ENCODE measurements at regions not wholly inside any gene's neighbourhood (a gene's known extent, or its start where the extent isn't known, plus 50 kb on each side); places are given as distances from the start of the nearest gene placed in this dataset.

- H3F3A ChIP-seq (ENCODE audit: insufficient read depth) = no peaks in the 10 kb centered on the region
- H3K4me2 ChIP-seq (ENCODE audit: unreplicated experiment) = no peak overlapping the region
- no peak for TF ChIP-seq EZH2 (IDR thresholded peaks at IDR 0.05; ENCODE audit: insufficient read depth, poor library complexity, severe bottlenecking)
- no peak for TF ChIP-seq EZH2phosphoT487 (IDR thresholded peaks at IDR 0.05; ENCODE audit: insufficient read depth, low read depth)
- H3K27ac ChIP-seq = no peak overlapping the region
- H4K20me1 ChIP-seq (ENCODE audit: insufficient read depth) = no peaks in the 10 kb centered on the region
- H3K9ac ChIP-seq = no peak overlapping the region
- no peaks in the 10 kb centered on the region for H3K27me3 ChIP-seq (replicated peaks; ENCODE audit: insufficient read depth)
- no peaks in the 10 kb centered on the region for H3K36me3 ChIP-seq (ENCODE audit: low read depth)
- peak; percentile 19 for DNase-seq
- in situ Hi-C loops (cut with MboI) = no loop called here
- no peak overlapping the region for H3K4me3 ChIP-seq
- no peaks in the 10 kb centered on the region for H3K4me1 ChIP-seq (ENCODE audit: insufficient read depth)
- no peaks in the 10 kb centered on the region for H3K9me2 ChIP-seq (ENCODE audit: insufficient read depth)
- 11 to 17% methylated on average over 4 of the region's 4 CpGs for WGBS, 2 experiments (ENCODE audit: low coverage in 1 of 2, low lambda C conversion rate in 2 of 2, missing lambda C conversion rate in 2 of 2)
- H2AFZ ChIP-seq = no peak overlapping the region
- H3K79me2 ChIP-seq (ENCODE audit: insufficient read depth) = no peaks in the 10 kb centered on the region
- H3K9me3 ChIP-seq (ENCODE audit: low read depth) = no peaks in the 10 kb centered on the region
Observed at GRCh38 chr10:125333209-125333591, 172.8 kb upstream of the CTBP2 start.

- no peaks in the 10 kb centered on the region for H3K9me3 ChIP-seq (ENCODE audit: low read depth)
- H3K9me2 ChIP-seq (ENCODE audit: insufficient read depth) = no peaks in the 10 kb centered on the region
- no peaks in the 10 kb centered on the region for H4K20me1 ChIP-seq (ENCODE audit: insufficient read depth)
- H3K4me1 ChIP-seq (ENCODE audit: insufficient read depth) = no peaks in the 10 kb centered on the region
- no peak overlapping the region for H2AFZ ChIP-seq
- no peak overlapping the region for H3K4me2 ChIP-seq (ENCODE audit: unreplicated experiment)
- DNase-seq = no peak
- no peak overlapping the region for H3K4me3 ChIP-seq
- in situ Hi-C loops (cut with MboI) = no loop called here
- no peaks in the 10 kb centered on the region for H3K36me3 ChIP-seq (ENCODE audit: low read depth)
- no peaks in the 10 kb centered on the region for H3K79me2 ChIP-seq (ENCODE audit: insufficient read depth)
- H3K9ac ChIP-seq = no peak overlapping the region
- TF ChIP-seq EZH2 (IDR thresholded peaks at IDR 0.05; ENCODE audit: insufficient read depth, poor library complexity, severe bottlenecking) (no peak), EZH2phosphoT487 (IDR thresholded peaks at IDR 0.05; ENCODE audit: insufficient read depth, low read depth) (no peak)
- H3F3A ChIP-seq (ENCODE audit: insufficient read depth) = no peaks in the 10 kb centered on the region
- no peaks in the 10 kb centered on the region for H3K27me3 ChIP-seq (replicated peaks; ENCODE audit: insufficient read depth)
- no peak overlapping the region for H3K27ac ChIP-seq
- 30 to 36% methylated on average over 6 of the region's 6 CpGs for WGBS, 2 experiments (ENCODE audit: low coverage in 1 of 2, low lambda C conversion rate in 2 of 2, missing lambda C conversion rate in 2 of 2)
Observed at GRCh38 chr10:125332548-125333208, 172.3 kb upstream of the CTBP2 start.

DNA sequence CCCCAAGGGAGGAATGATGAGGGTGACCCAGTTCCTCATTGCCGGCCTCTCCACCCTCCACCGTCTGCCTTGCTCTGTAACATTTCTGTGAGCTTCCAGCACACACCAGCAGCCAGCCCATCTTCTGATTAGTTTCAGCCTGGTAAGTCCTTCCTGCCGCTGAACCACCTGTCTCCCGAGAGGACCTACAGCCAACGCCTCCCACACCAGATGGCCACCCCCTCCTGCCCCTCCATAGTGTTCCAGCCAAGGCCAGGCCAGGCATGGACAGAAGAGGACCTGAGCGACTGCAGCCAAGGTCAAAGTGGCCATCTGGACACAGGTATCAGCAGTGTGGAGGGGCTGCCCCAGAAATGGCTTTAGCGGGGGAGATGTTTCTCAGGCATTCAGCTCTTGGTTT, 170.7 kb upstream of the CTBP2 start:
- 68 to 71% methylated on average over 7 of the region's 7 CpGs for WGBS, 2 experiments (ENCODE audit: low coverage in 1 of 2, low lambda C conversion rate in 2 of 2, missing lambda C conversion rate in 2 of 2)
- Histone ChIP-seq H2AFZ (no peak overlapping the region), H3K79me2 (ENCODE audit: insufficient read depth) (no peaks in the 10 kb centered on the region), H3K4me2 (ENCODE audit: unreplicated experiment) (no peak overlapping the region), H3K27ac (no peak overlapping the region), H3K4me1 (ENCODE audit: insufficient read depth) (no peaks in the 10 kb centered on the region), H3K9me3 (ENCODE audit: low read depth) (no peaks in the 10 kb centered on the region), H3K9me2 (ENCODE audit: insufficient read depth) (no peaks in the 10 kb centered on the region), H3K36me3 (ENCODE audit: low read depth) (no peaks in the 10 kb centered on the region), H3K9ac (no peak overlapping the region), H3K4me3 (no peak overlapping the region), H3F3A (ENCODE audit: insufficient read depth) (no peaks in the 10 kb centered on the region), H4K20me1 (ENCODE audit: insufficient read depth) (no peaks in the 10 kb centered on the region), H3K27me3 (replicated peaks; ENCODE audit: insufficient read depth) (no peaks in the 10 kb centered on the region)
- no peak for DNase-seq
- in situ Hi-C loops (cut with MboI) = no loop called here
- TF ChIP-seq EZH2phosphoT487 (IDR thresholded peaks at IDR 0.05; ENCODE audit: insufficient read depth, low read depth) (no peak), EZH2 (IDR thresholded peaks at IDR 0.05; ENCODE audit: insufficient read depth, poor library complexity, severe bottlenecking) (no peak)

DNA sequence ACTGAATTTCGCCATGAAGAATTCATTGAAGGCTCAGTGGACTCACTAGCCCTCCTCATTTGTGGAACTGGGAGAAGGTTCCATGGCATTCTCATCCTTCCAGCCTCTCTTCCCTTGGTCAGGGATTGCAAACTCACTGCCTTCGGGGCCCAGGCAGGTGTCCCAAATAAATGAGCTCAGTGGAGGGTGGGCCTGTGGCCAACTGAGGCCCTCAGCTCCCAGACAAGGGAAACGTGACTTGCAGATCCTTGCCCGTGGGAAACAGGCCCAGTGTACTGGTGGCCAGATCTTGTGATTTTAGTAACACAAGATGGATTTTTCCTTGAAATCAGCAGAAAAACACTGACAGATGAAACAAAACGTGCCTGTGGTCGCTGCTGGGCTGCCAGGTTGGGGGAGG, 168.7 kb upstream of the CTBP2 start:
- Histone ChIP-seq H3K27me3 (replicated peaks; ENCODE audit: insufficient read depth) (no peaks in the 10 kb centered on the region), H3K9ac (no peak overlapping the region), H3K27ac (no peak overlapping the region), H3K9me2 (ENCODE audit: insufficient read depth) (no peaks in the 10 kb centered on the region), H3K4me3 (no peak overlapping the region), H3K4me2 (ENCODE audit: unreplicated experiment) (no peak overlapping the region), H4K20me1 (ENCODE audit: insufficient read depth) (no peaks in the 10 kb centered on the region), H2AFZ (no peak overlapping the region), H3F3A (ENCODE audit: insufficient read depth) (no peaks in the 10 kb centered on the region), H3K36me3 (ENCODE audit: low read depth) (no peaks in the 10 kb centered on the region), H3K9me3 (ENCODE audit: low read depth) (no peaks in the 10 kb centered on the region), H3K79me2 (ENCODE audit: insufficient read depth) (no peaks in the 10 kb centered on the region), H3K4me1 (ENCODE audit: insufficient read depth) (no peaks in the 10 kb centered on the region)
- 4% methylated on average over 6 of the region's 6 CpGs for WGBS, 2 experiments (ENCODE audit: low coverage in 1 of 2, low lambda C conversion rate in 2 of 2, missing lambda C conversion rate in 2 of 2)
- no peak for DNase-seq
- in situ Hi-C loops (cut with MboI) = no loop called here
- no peak for TF ChIP-seq EZH2 (IDR thresholded peaks at IDR 0.05; ENCODE audit: insufficient read depth, poor library complexity, severe bottlenecking)

GRCh38 chr10:125325326-125325725, 165.0 kb upstream of the CTBP2 start:
- H3K36me3 ChIP-seq (ENCODE audit: low read depth) = no peaks in the 10 kb centered on the region

More at GRCh38 chr10:125325326-125325725, 165.0 kb upstream of the CTBP2 start:
- Histone ChIP-seq H3F3A (ENCODE audit: insufficient read depth) (no peaks in the 10 kb centered on the region), H3K79me2 (ENCODE audit: insufficient read depth) (no peaks in the 10 kb centered on the region), H3K27me3 (replicated peaks; ENCODE audit: insufficient read depth) (no peaks in the 10 kb centered on the region; the same call in 1 of the 2 replicates), H3K9me3 (ENCODE audit: low read depth) (no peaks in the 10 kb centered on the region), H3K4me3 (no peak overlapping the region), H2AFZ (no peak overlapping the region), H3K27ac (no peak overlapping the region), H3K4me2 (ENCODE audit: unreplicated experiment) (no peak overlapping the region), H3K9me2 (ENCODE audit: insufficient read depth) (no peaks in the 10 kb centered on the region), H3K9ac (no peak overlapping the region), H3K4me1 (ENCODE audit: insufficient read depth) (no peaks in the 10 kb centered on the region), H4K20me1 (ENCODE audit: insufficient read depth) (no peaks in the 10 kb centered on the region)
- in situ Hi-C loops (cut with MboI) = no loop called here
- WGBS, 2 experiments (ENCODE audit: low coverage in 1 of 2, low lambda C conversion rate in 2 of 2, missing lambda C conversion rate in 2 of 2) = 26 to 29% methylated on average over 3 of the region's 3 CpGs
- no peak for DNase-seq
- TF ChIP-seq EZH2phosphoT487 (IDR thresholded peaks at IDR 0.05; ENCODE audit: insufficient read depth, low read depth) (no peak), EZH2 (IDR thresholded peaks at IDR 0.05; ENCODE audit: insufficient read depth, poor library complexity, severe bottlenecking) (no peak)
